Heart left ventricle (tissue), 13 donors: ENCODE measurements at regions not wholly inside any gene's neighbourhood (a gene's known extent, or its start where the extent isn't known, plus 50 kb on each side); places are given as distances from the start of the nearest gene placed in this dataset.

ENCODE experiments used
- CTCF ChIP-seq, 12 donors: fragments of 200-600 bp; sonication (generic) in 4 of 12; IDR thresholded peaks; one replicate each; pipeline versions ENCODE4 v1.5.0 to v1.8.0; 2018 to 2022; ENCODE audit warnings: antibody characterized with exemption in 12 of 12, mild to moderate bottlenecking in 5 of 12
- POLR2A ChIP-seq, 2 donors: fragments of 450-650 bp; IDR thresholded peaks; one replicate each; pipeline ENCODE4 v1.6.1; 2017; ENCODE audit warnings: antibody characterized with exemption in 2 of 2, mild to moderate bottlenecking in 2 of 2, moderate library complexity in 2 of 2
- donor health status: ischemic (EF 13 %, LVEDD 7.1; RV severe dilation, severe dysfunction).
- donor health status: DM: no; HTN: yes; CAD: no.
- donor health status: DM: no; HTN: no; CAD: no.
- donor health status: ischemic (EF 25% LVEDD 6.9; RV normal size, moderate dysfunction).
- donor health status: ischemic (EF 25% LVEDD 5.7; RV mildly dilated, moderate dysfunction).
- donor health status: ischemic (EF 35%, LVEDD 5.7; RV mildly dilated, moderate dysfunction).
- donor health status: nonischemic (EF 11% LVEDD 7.7; RV severe dilation, severe dysfunction).
- donor health status: DM: yes; HTN: yes; CAD: no.
- donor health status: PGD.
- donor health status: ischemic (EF 29% LVEDD 5.4; RV normal size, mild dysfunction).
- donor health status: nonischemic (EF 23%, LVEDD 6.1; RV moderate dilation, normal function).

DNA sequence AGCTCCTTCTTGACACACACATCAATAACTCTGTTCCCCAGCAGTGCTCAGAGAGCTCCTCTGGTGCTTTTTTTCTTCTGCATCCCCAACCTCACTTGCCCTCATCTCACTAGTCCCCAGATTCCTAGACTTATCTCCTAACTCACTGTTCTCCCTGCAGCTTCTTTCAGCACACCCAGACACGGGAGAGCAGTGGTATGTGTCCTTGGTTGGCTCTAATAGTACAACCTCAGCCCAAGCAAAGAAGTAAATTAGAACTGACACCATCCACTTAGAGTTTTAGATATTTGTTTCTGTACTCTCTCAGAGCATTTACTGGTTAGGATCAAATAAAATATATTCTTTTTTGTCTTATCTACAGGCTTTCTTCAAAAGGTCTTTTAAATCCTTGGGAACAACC is 201.4 kb upstream of the SNX7 start:
- no peak for TF ChIP-seq CTCF (IDR thresholded peaks at IDR 0.05)
- TF ChIP-seq POLR2A (IDR thresholded peaks at IDR 0.05), result no peak
